H1 (cell line): ENCODE measurements at regions not wholly inside any gene's neighbourhood (a gene's known extent, or its start where the extent isn't known, plus 50 kb on each side); places are given as distances from the start of the nearest gene placed in this dataset.

Experiments used
- ATF3 ChIP-seq: IDR thresholded peaks from 2 replicates; pipeline ENCODE4 v1.6.1; 2011; ENCODE audit warnings: low read depth, mild to moderate bottlenecking, low read length; ENCODE audit not compliant: insufficient read depth
- CHD7 ChIP-seq: fragments of 300-600 bp; sonication (generic); IDR thresholded peaks from 2 replicates; pipeline ENCODE4 v1.7.1; 2012; ENCODE audit warnings: low read length, moderate library complexity, mild to moderate bottlenecking, inconsistent platforms; ENCODE audit not compliant: insufficient replicate concordance
- KDM1A ChIP-seq: fragments of 200-600, 300-600 bp; sonication (generic); IDR thresholded peaks from 2 replicates; pipeline ENCODE4 v1.7.1; 2016; ENCODE audit warnings: mild to moderate bottlenecking, low read length, borderline replicate concordance
- KDM5A ChIP-seq: fragments of 200-600 bp; IDR thresholded peaks from 2 replicates; pipeline ENCODE4 v1.7.1; 2012; ENCODE audit warnings: mild to moderate bottlenecking, low read length, inconsistent platforms, mixed read lengths
- RAD21 ChIP-seq, 2 experiments: IDR thresholded peaks in 1 of 2; conservative IDR thresholded peaks in 1 of 2; 2 replicates each; pipeline ENCODE4 v1.6.1; 2011; ENCODE audit warnings: low read depth in 2 of 2, low read length in 2 of 2, improper control_type of control experiment in 1 of 2, inconsistent platforms in 1 of 2, mild to moderate bottlenecking in 1 of 2, moderate library complexity in 1 of 2
- TAF1 ChIP-seq: IDR thresholded peaks from 2 replicates; pipeline ENCODE4 v1.6.1; 2011; ENCODE audit warnings: mild to moderate bottlenecking, low read depth, low read length
- TBP ChIP-seq: IDR thresholded peaks from 2 replicates; pipeline ENCODE4 v1.6.1; 2011; ENCODE audit warnings: low read depth, low read length, improper control_type of control experiment

- TF ChIP-seq CHD7 (no peak), KDM5A (no peak), TAF1 (no peak), RAD21 (IDR thresholded peaks at IDR 0.05 in 1 of 2, conservative IDR thresholded peaks at IDR 0.05 in 1 of 2; ENCODE audit: low read depth in 2 of 2, low read length in 2 of 2) (no peak), TBP (no peak), ATF3 (no peak), KDM1A (no peak)
- TF ChIP-seq, all 59 proteins: peak for 0
Observed at GRCh38 chr20:24731312-24731711, 217.8 kb upstream of the CST7 start (continued).
